NCI-H69 (cell line): ENCODE measurements at regions not wholly inside any gene's neighbourhood (a gene's known extent, or its start where the extent isn't known, plus 50 kb on each side); places are given as distances from the start of the nearest gene placed in this dataset.

ENCODE experiments used
- DNase-seq: peaks from one replicate; lab custom pipeline; 2025; lab: John Stamatoyannopoulos, UW

GRCh38 chr12:125678589-125678993 is 613.4 kb downstream of the AACS start:
- DNase-seq: no peak

GRCh38 chr12:125683748-125684381 is 618.6 kb downstream of the AACS start:
- peak; percentile 80 for DNase-seq

- DNase-seq: no peak
These were observed 619.9 kb downstream of the AACS start for GRCh38 chr12:125684968-125685790.

GRCh38 chr12:125685915-125686314 is 620.7 kb downstream of the AACS start:
- no peak for DNase-seq

GRCh38 chr12:125687403-125687802 is 622.2 kb downstream of the AACS start:
- no peak for DNase-seq

- DNase-seq: no peak
These were observed 622.6 kb downstream of the AACS start for GRCh38 chr12:125687820-125688219.

GRCh38 chr12:125688223-125688622 is 623.0 kb downstream of the AACS start:
- DNase-seq: no peak

GRCh38 chr12:125688881-125689280 is 623.6 kb downstream of the AACS start:
- no peak for DNase-seq

- no peak for DNase-seq
These were observed 624.6 kb downstream of the AACS start for GRCh38 chr12:125689576-125690410.

- DNase-seq: no peak
These were observed 625.6 kb downstream of the AACS start for GRCh38 chr12:125690841-125691240.

GRCh38 chr12:125696054-125696453 is 630.8 kb downstream of the AACS start:
- DNase-seq: no peak

- no peak for DNase-seq
These were observed 639.6 kb downstream of the AACS start for GRCh38 chr12:125704803-125705202.

- no peak for DNase-seq
These were observed 655.7 kb downstream of the AACS start for GRCh38 chr12:125720961-125721360.

- DNase-seq: no peak
These were observed 668.9 kb downstream of the AACS start for GRCh38 chr12:125734137-125734536.

- DNase-seq: no peak
These were observed 673.0 kb downstream of the AACS start for GRCh38 chr12:125738211-125738610.

GRCh38 chr12:125742413-125742812 is 677.2 kb downstream of the AACS start:
- DNase-seq: no peak

GRCh38 chr12:125744201-125744600 is 679.0 kb downstream of the AACS start:
- peak; percentile 4 for DNase-seq

GRCh38 chr12:125755512-125755911 is 690.3 kb downstream of the AACS start:
- peak; percentile 2 for DNase-seq

- no peak for DNase-seq
These were observed 700.9 kb downstream of the AACS start for GRCh38 chr12:125766091-125766490.

GRCh38 chr12:125772403-125772802 is 707.2 kb downstream of the AACS start:
- no peak for DNase-seq

- DNase-seq: peak; percentile 38
These were observed 707.9 kb downstream of the AACS start for GRCh38 chr12:125773033-125773640.

- DNase-seq: no peak
These were observed 710.3 kb downstream of the AACS start for GRCh38 chr12:125775507-125775906.
